ENCODE measurements at regions not wholly inside any gene's neighbourhood (a gene's known extent, or its start where the extent isn't known, plus 50 kb on each side); places are given as distances from the start of the nearest gene placed in this dataset.

DNA sequence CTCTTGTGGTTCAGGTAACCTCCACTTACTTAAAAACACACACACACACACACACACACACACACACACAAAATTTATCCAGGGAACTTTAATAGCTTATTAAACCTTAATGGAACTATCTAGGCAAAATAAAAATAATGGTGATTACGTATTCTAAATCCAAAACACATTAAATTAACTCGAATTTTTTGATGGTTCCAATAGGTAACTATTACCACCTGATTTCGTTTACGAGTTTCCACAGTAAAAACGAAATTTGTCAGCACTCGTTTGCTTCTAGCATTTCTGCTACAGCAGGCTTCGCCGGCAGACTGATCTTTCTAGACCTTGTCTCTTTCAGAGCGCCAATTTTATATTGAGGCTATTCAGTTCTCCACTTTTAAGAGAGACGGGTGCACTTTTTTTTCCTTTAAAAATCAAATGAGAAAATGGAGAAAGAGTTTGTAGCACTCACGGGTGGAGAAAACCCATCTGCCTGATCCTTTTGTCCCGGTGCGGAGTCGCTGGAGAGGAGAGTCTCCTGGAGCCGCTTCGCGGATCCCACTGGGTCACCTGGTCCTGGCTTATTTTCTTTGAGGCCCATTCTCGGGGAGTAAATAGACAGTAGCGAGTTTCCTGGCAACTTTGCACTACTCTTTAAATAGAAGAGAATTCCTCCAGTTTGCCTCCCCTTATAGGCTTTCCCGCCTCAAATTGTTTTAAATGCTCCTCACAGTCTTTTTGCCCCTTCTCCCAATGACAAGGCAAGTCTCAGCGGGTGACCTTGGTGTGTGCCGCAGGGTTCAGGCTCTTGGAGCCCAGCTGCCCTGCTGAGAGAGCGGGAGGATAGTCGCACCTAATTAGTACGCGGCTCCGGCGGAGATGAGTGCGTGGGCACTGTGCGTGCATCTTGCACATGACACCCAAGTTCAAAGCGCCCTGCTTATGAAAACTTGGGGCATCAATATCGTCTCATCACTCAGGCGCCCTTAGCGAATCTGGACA lies 117.0 kb downstream of the KCNRG start:
- H3K27me3 ChIP-seq, result peaks cover 4% of the 10 kb centered on the region
- intact Hi-C loops (cut with DNase I), result no loop called here
- DNase-seq, result no peak
- H3K4me3 ChIP-seq, result no peak overlapping the region
- no peaks in the 10 kb centered on the region for H3K9me3 ChIP-seq
- H3K27ac ChIP-seq, result no peak overlapping the region
- H3K36me3 ChIP-seq, result no peaks in the 10 kb centered on the region
- WGBS, 3 donors, result 23 to 28% (median 27%) methylated on average over 34 of the region's 34 CpGs
- TF ChIP-seq POLR2A (IDR thresholded peaks at IDR 0.05) (no peak), EP300 (IDR thresholded peaks at IDR 0.05) (no peak)
- H3K4me1 ChIP-seq (ENCODE audit: insufficient read depth), result no peaks in the 10 kb centered on the region

DNA sequence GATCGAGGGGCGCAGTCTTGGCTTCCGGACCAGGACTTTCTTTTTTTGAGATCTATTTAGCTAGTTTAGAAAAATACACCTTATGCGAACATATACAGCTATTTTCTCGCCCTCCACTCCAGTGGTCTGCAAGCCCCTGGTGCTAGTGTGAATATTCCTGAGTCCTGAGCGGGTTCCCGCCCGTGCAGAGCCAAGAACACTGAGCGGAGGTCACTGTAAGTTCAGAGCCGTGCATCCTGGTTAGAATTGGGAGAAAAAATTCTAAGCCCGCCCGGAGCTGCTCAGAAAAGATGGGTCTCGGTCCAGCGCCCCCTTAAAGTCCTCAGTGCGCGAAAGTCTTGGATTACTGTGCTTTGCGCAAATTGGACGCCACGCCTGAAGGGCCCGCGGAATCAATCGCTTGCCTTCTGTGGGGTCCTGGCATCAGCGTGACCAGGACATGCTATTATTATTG lies 117.7 kb downstream of the KCNRG start:
- intact Hi-C loops (cut with DNase I), result no loop called here
- Histone ChIP-seq H3K36me3 (no peaks in the 10 kb centered on the region), H3K4me3 (no peak overlapping the region), H3K27ac (no peak overlapping the region), H3K4me1 (ENCODE audit: insufficient read depth) (no peaks in the 10 kb centered on the region), H3K27me3 (peaks cover 4% of the 10 kb centered on the region), H3K9me3 (no peaks in the 10 kb centered on the region)
- 33 to 45% (median 34%) methylated on average over 23 of the region's 23 CpGs for WGBS, 3 donors
- DNase-seq, result no peak
- TF ChIP-seq POLR2A (IDR thresholded peaks at IDR 0.05) (no peak), EP300 (IDR thresholded peaks at IDR 0.05) (no peak)
- TF ChIP-seq, protein P1, sequence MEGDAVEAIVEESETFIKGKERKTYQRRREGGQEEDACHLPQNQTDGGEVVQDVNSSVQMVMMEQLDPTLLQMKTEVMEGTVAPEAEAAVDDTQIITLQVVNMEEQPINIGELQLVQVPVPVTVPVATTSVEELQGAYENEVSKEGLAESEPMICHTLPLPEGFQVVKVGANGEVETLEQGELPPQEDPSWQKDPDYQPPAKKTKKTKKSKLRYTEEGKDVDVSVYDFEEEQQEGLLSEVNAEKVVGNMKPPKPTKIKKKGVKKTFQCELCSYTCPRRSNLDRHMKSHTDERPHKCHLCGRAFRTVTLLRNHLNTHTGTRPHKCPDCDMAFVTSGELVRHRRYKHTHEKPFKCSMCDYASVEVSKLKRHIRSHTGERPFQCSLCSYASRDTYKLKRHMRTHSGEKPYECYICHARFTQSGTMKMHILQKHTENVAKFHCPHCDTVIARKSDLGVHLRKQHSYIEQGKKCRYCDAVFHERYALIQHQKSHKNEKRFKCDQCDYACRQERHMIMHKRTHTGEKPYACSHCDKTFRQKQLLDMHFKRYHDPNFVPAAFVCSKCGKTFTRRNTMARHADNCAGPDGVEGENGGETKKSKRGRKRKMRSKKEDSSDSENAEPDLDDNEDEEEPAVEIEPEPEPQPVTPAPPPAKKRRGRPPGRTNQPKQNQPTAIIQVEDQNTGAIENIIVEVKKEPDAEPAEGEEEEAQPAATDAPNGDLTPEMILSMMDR (IDR thresholded peaks at IDR 0.05), result no peak

DNA sequence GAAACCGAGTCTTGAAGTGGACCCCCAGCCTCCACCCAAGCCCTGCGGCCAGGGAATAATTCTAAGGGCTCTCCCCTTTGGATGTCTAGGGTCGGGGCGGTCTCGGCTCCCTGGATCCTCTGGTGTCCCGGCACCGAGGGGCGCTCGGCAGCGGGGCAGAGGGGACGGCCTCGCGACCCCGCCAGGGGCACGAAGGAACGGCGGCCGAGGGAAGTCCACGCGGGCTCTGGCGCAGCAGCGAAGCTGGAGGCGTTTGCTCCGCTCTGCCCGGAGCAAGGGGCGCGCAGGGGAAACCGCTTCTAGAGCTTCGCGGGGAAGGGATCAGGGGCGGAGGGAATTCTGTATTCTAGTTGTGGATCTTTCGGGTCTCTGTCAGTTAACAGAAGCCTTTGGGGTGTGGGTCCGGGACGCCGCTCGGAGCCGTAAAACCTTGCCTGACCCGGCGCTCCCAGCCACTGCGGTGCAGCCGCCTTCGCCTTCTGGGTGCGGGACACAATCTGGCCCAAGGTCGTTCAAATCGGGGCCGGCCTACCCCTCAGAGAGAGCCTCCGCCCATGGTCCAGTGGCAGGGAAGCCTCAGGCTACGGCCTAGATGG lies 118.2 kb downstream of the KCNRG start:
- no peak for DNase-seq
- H3K27me3 ChIP-seq, result peaks cover 3% of the 10 kb centered on the region
- WGBS, 3 donors, result 62 to 64% (median 62%) methylated on average over 48 of the region's 48 CpGs
- H3K4me1 ChIP-seq (ENCODE audit: insufficient read depth), result no peaks in the 10 kb centered on the region
- intact Hi-C loops (cut with DNase I), result no loop called here
- no peak for TF ChIP-seq POLR2A (IDR thresholded peaks at IDR 0.05)
- no peak for TF ChIP-seq EP300 (IDR thresholded peaks at IDR 0.05)
- TF ChIP-seq, protein P1 (IDR thresholded peaks at IDR 0.05), result no peak
- H3K27ac ChIP-seq, result no peak overlapping the region
- no peaks in the 10 kb centered on the region for H3K9me3 ChIP-seq
- no peak overlapping the region for H3K4me3 ChIP-seq
- H3K36me3 ChIP-seq, result no peaks in the 10 kb centered on the region

DNA sequence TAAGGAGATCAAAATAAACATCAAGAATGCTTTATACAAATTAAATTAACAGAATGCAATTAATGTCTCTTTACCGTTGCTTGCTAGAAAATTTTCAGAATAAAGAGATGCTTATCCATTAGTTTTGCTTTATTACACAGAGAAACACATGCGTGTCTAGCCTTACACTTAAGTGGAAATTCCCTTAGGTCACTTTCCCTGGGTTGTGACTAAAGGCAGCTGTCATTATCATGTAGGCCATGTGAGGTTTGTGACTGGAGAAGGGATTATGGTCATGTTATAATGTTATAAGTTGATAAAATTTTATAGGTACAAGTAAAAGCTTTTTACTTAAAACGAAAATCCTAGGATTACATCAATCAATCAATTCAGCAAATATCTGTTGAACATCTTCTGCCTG lies 121.0 kb downstream of the KCNRG start:
- Histone ChIP-seq H3K4me3 (no peak overlapping the region), H3K9me3 (no peaks in the 10 kb centered on the region), H3K36me3 (no peaks in the 10 kb centered on the region), H3K4me1 (ENCODE audit: insufficient read depth) (no peaks in the 10 kb centered on the region), H3K27ac (no peak overlapping the region), H3K27me3 (no peaks in the 10 kb centered on the region)
- WGBS, 3 donors, result 88 to 94% (median 88%) methylated on average over 3 of the region's 3 CpGs
- no peak for DNase-seq
- TF ChIP-seq, protein P1 (IDR thresholded peaks at IDR 0.05), result no peak
- TF ChIP-seq EP300 (IDR thresholded peaks at IDR 0.05), result no peak
- no peak for TF ChIP-seq POLR2A (IDR thresholded peaks at IDR 0.05)
- intact Hi-C loops (cut with DNase I), result no loop called here

Data from ovary (tissue), 7 donors.